Vagina (tissue), 2 donors: ENCODE measurements at regions not wholly inside any gene's neighbourhood (a gene's known extent, or its start where the extent isn't known, plus 50 kb on each side); places are given as distances from the start of the nearest gene placed in this dataset.

Experiments
- DNase-seq, 2 donors: peaks; one replicate each; pipeline ENCODE4 v3.0.0-alpha.2; 2017; ENCODE audit errors: extremely low spot score in 2 of 2
- H3K27ac ChIP-seq: fragments of 200-600 bp; sonication (generic); one replicate; pipeline ENCODE4 v1.5.1; 2019
- H3K27me3 ChIP-seq: fragments of 200-600 bp; sonication (generic); one replicate; pipeline ENCODE4 v1.5.1; 2019
- H3K36me3 ChIP-seq, 2 donors: fragments of 200-600 bp; sonication (generic); one replicate each; pipeline ENCODE4 v1.5.1; 2017 to 2019
- H3K4me1 ChIP-seq: fragments of 200-600 bp; sonication (generic); one replicate; pipeline ENCODE4 v1.5.1; 2019
- H3K4me3 ChIP-seq, 2 donors: fragments of 200-600 bp; sonication (generic); 1 replicate in 1 of 2; 2 replicates in 1 of 2; pipeline ENCODE4 v1.5.1; 2016 to 2019
- H3K9me3 ChIP-seq: fragments of 200-600 bp; sonication (generic); one replicate; pipeline ENCODE4 v1.5.1; 2019
- POLR2A ChIP-seq, 2 donors: fragments of 450-650 bp; IDR thresholded peaks; one replicate each; pipeline ENCODE4 v1.6.1; 2017; ENCODE audit warnings: antibody characterized with exemption in 2 of 2, mild to moderate bottlenecking in 2 of 2, moderate library complexity in 2 of 2
- POLR2AphosphoS5 ChIP-seq, 2 donors: sonication (generic); formaldehyde crosslinking; IDR thresholded peaks; one replicate each; pipeline ENCODE4 v1.9.0; 2017; ENCODE audit warnings: antibody characterized with exemption in 2 of 2, mild to moderate bottlenecking in 2 of 2, low read depth in 1 of 2; ENCODE audit not compliant: insufficient read depth in 1 of 2
- intact Hi-C: fragments of 100-400 bp; cut with DNase I; formaldehyde crosslinking; loops from one replicate; pipeline ENCODE4 v1.15.1; 2023
- TF ChIP-seq, protein P1 (sequence below), 3 experiments: fragments of 450-650 bp in 2 of 3; fragments of 200-600 bp in 1 of 3; sonication (generic) in 1 of 3; IDR thresholded peaks; one replicate each; pipeline ENCODE4 v1.5.1; 2017 to 2019; ENCODE audit warnings: antibody characterized with exemption in 3 of 3, mild to moderate bottlenecking in 2 of 3, moderate library complexity in 2 of 3

DNA sequence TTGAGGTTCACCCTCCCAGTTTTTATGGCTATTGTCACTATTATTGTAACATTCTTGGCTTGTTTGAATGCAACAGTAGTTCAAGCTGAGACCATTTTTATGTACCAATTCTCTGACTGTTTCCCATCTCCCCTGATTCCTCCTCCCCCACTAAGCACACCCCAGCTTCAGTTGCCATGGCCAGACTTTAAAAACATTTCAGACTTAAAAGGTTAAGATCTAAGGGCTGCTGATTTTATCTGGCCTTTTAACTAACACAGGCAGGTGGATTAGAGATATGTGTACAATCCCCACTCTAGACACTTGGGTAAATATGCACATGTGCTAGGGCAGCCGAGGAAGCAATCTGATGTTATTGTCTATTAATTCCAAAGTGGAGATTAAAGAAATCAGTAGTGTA, 386.3 kb upstream of the NR2F2 start:
- intact Hi-C loops: no loop called here
- Histone ChIP-seq H3K4me1 (no peaks in the 10 kb centered on the region), H3K4me3 (no peak overlapping the region), H3K27me3 (no peaks in the 10 kb centered on the region), H3K9me3 (no peaks in the 10 kb centered on the region), H3K36me3 (no peaks in the 10 kb centered on the region), H3K27ac (no peak overlapping the region)
- TF ChIP-seq POLR2A (IDR thresholded peaks at IDR 0.05) (no peak), POLR2AphosphoS5 (IDR thresholded peaks at IDR 0.05; ENCODE audit: insufficient read depth in 1 of 2, low read depth in 1 of 2) (no peak)
- TF ChIP-seq, protein P1, sequence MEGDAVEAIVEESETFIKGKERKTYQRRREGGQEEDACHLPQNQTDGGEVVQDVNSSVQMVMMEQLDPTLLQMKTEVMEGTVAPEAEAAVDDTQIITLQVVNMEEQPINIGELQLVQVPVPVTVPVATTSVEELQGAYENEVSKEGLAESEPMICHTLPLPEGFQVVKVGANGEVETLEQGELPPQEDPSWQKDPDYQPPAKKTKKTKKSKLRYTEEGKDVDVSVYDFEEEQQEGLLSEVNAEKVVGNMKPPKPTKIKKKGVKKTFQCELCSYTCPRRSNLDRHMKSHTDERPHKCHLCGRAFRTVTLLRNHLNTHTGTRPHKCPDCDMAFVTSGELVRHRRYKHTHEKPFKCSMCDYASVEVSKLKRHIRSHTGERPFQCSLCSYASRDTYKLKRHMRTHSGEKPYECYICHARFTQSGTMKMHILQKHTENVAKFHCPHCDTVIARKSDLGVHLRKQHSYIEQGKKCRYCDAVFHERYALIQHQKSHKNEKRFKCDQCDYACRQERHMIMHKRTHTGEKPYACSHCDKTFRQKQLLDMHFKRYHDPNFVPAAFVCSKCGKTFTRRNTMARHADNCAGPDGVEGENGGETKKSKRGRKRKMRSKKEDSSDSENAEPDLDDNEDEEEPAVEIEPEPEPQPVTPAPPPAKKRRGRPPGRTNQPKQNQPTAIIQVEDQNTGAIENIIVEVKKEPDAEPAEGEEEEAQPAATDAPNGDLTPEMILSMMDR (IDR thresholded peaks at IDR 0.05): no peak
- DNase-seq: no peak

DNA sequence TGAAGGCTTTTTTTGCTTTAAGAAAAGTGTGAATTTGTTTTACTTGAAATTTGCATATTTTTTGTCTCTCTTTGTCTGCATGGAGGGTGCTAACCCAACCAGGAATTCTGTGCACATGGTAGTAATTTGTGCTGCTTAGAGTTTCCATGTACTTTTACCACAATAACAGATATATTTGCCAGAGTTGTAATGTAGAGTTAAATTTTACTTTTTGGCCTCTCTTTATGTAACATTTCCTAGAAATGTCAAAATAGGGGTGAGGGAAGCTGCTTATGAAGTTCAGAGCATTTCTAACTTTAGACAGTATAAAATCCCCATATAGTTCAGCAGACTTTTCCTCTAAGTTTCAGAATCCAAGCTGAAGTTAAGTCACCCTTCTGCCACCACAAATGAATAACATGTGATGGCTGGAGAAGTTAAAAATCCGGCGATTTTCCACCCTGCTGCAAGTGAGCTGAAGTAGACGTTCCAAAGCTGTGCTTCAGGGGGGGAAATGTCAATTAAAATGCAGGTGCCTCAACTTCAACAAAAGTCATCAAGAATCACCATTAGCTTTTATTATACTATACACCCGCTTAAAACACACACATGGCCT, 385.7 kb upstream of the NR2F2 start:
- Histone ChIP-seq H3K4me3 (no peak overlapping the region), H3K27ac (no peak overlapping the region), H3K27me3 (no peaks in the 10 kb centered on the region), H3K4me1 (no peaks in the 10 kb centered on the region), H3K36me3 (no peaks in the 10 kb centered on the region), H3K9me3 (no peaks in the 10 kb centered on the region)
- TF ChIP-seq, protein P1 (IDR thresholded peaks at IDR 0.05): no peak
- TF ChIP-seq POLR2AphosphoS5 (IDR thresholded peaks at IDR 0.05; ENCODE audit: insufficient read depth in 1 of 2, low read depth in 1 of 2) (no peak), POLR2A (IDR thresholded peaks at IDR 0.05) (no peak)
- intact Hi-C loops: no loop called here
- no peak for DNase-seq

DNA sequence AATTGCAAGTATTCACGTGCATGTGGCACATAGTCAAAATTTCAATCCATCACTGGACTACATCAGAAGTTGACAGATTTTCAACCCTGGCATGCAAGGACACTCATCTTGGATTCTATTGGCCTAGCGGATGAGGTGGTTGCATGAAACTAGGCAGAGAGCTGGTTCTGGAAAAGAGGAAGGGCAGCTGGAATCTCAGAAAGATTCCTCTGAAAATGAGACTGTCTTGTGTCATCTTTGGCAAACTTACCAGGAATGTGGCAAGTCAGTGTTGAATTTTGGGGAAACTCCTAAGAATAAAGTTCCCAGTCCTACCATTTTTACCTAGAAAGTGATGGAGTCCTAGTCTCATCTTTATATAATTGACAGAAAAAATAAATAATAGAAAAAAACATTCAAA, 384.3 kb upstream of the NR2F2 start:
- TF ChIP-seq POLR2AphosphoS5 (IDR thresholded peaks at IDR 0.05; ENCODE audit: insufficient read depth in 1 of 2, low read depth in 1 of 2) (no peak), POLR2A (IDR thresholded peaks at IDR 0.05) (no peak)
- H3K27ac ChIP-seq: no peak overlapping the region
- no peaks in the 10 kb centered on the region for H3K27me3 ChIP-seq
- no peak overlapping the region for H3K4me3 ChIP-seq
- no peaks in the 10 kb centered on the region for H3K36me3 ChIP-seq
- H3K4me1 ChIP-seq: no peaks in the 10 kb centered on the region
- H3K9me3 ChIP-seq: no peaks in the 10 kb centered on the region
- DNase-seq: no peak
- intact Hi-C loops: no loop called here

DNA sequence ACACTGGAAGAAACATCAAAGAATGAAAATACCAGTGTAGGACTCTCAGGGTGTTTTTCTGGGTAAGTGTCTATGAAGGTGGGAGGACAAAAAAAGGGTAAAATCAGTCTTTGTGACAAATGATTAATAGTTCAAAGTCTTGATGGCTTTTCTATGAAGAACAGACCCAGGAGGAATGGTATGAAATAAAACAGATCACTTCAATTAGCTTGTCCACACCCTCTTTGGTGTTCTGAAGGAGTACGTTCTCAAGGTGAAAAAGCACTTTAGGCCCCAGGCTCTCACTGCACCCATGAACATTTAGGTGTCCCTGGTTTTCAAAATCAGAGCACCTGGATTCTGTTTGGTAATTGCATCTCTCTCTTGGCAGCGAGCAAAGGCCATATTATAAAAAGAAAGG, 383.6 kb upstream of the NR2F2 start:
- no peaks in the 10 kb centered on the region for H3K27me3 ChIP-seq
- no peak for DNase-seq
- H3K36me3 ChIP-seq: no peaks in the 10 kb centered on the region
- no peak overlapping the region for H3K27ac ChIP-seq
- intact Hi-C loops: no loop called here
- no peaks in the 10 kb centered on the region for H3K9me3 ChIP-seq
- no peak overlapping the region for H3K4me3 ChIP-seq
- TF ChIP-seq, protein P1 (IDR thresholded peaks at IDR 0.05): no peak
- no peak for TF ChIP-seq POLR2A (IDR thresholded peaks at IDR 0.05)
- no peak for TF ChIP-seq POLR2AphosphoS5 (IDR thresholded peaks at IDR 0.05; ENCODE audit: insufficient read depth in 1 of 2, low read depth in 1 of 2)
- no peaks in the 10 kb centered on the region for H3K4me1 ChIP-seq

DNA sequence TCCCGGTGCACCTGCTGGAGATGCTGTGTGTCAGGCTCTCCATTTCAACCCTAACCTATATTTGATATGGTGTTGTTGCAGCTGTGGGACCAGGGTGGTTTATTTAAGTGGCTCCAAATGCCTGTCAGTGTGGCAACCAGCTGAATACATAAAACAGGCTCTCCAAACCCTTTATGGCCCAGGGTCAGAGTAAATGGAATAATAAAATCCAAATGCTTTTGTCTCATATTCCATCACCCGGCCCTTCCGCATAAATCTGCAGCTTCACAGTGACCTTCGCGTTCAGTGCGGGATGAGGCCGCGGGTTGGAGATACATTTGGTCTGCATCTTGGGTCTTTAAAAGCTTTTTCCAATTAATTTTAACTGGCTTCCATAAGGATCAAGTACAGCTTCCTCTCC, 382.1 kb upstream of the NR2F2 start:
- Histone ChIP-seq H3K9me3 (no peaks in the 10 kb centered on the region), H3K4me3 (no peak overlapping the region), H3K27me3 (no peaks in the 10 kb centered on the region), H3K4me1 (no peaks in the 10 kb centered on the region), H3K27ac (no peak overlapping the region), H3K36me3 (no peaks in the 10 kb centered on the region)
- intact Hi-C loops: no loop called here
- no peak for DNase-seq
- TF ChIP-seq POLR2AphosphoS5 (IDR thresholded peaks at IDR 0.05; ENCODE audit: insufficient read depth in 1 of 2, low read depth in 1 of 2) (no peak), POLR2A (IDR thresholded peaks at IDR 0.05) (no peak)
- TF ChIP-seq, protein P1 (IDR thresholded peaks at IDR 0.05): no peak
